IMR-90 (cell line): ENCODE measurements at regions not wholly inside any gene's neighbourhood (a gene's known extent, or its start where the extent isn't known, plus 50 kb on each side); places are given as distances from the start of the nearest gene placed in this dataset.

Experiments
- ATAC-seq: fragments of 200-7000 bp; cut with Tn5 transposase; 2 replicates; pipeline ENCODE4 v1.9.1; 2020; ENCODE audit warnings: low read depth, mild to moderate bottlenecking, moderate library complexity
- BruUV-seq: library from RNA; stranded (reverse); fragments of 400-500 nt; replicated peaks from 2 replicates; lab custom pipeline; 2021; lab: Mats Ljungman, UMichigan
- CTCF ChIA-PET: fragments of 300-600 bp; formaldehyde crosslinking; extraction: SDS; loops from one replicate; lab custom pipeline; 2021; ENCODE audit warnings: antibody characterized with exemption; lab: Yijun Ruan, JAX
- POLR2A ChIA-PET: fragments of 300-600 bp; sonication (Branson Sonifier 250); formaldehyde crosslinking; loops from one replicate; lab custom pipeline; 2022; ENCODE audit warnings: antibody characterized with exemption; ENCODE audit not compliant: unreplicated experiment; lab: Charles Lee
- DNase-seq: peaks from one replicate; pipeline ENCODE4 v3.0.0; 2013
- H2AFZ ChIP-seq: replicated peaks from 2 replicates; pipeline ENCODE3; 2013; ENCODE audit warnings: low read length, mild to moderate bottlenecking; ENCODE audit not compliant: poor library complexity
- H2AK5ac ChIP-seq: 2 replicates; pipeline ENCODE4 v1.6.1; 2013; ENCODE audit warnings: low read depth, low read length, inconsistent platforms
- H2AK9ac ChIP-seq: replicated peaks from 2 replicates; pipeline ENCODE3; 2013; ENCODE audit warnings: mild to moderate bottlenecking, low read depth, low read length, moderate library complexity; ENCODE audit not compliant: poor library complexity
- H2BK120ac ChIP-seq: 2 replicates; pipeline ENCODE4 v1.6.1; 2013; ENCODE audit warnings: low read depth, low read length, inconsistent platforms
- H2BK15ac ChIP-seq: 3 replicates; pipeline ENCODE4 v1.6.1; 2013; ENCODE audit warnings: low read depth, low read length, inconsistent platforms
- H2BK20ac ChIP-seq: 2 replicates; pipeline ENCODE4 v1.6.1; 2013; ENCODE audit warnings: low read depth, mild to moderate bottlenecking, inconsistent platforms, low read length, moderate library complexity
- H2BK5ac ChIP-seq: 2 replicates; pipeline ENCODE4 v1.6.1; 2013; ENCODE audit warnings: mild to moderate bottlenecking, low read depth, low read length, inconsistent platforms; ENCODE audit not compliant: poor library complexity, severe bottlenecking
- H3K14ac ChIP-seq: replicated peaks from 2 replicates; pipeline ENCODE4 v1.6.1; 2013; ENCODE audit warnings: low read depth, low read length, inconsistent platforms
- H3K18ac ChIP-seq: 2 replicates; pipeline ENCODE4 v1.6.1; 2013; ENCODE audit warnings: low read depth, low read length, control low read depth
- H3K23ac ChIP-seq: 2 replicates; pipeline ENCODE4 v1.6.1; 2013; ENCODE audit warnings: low read depth, low read length, inconsistent platforms
- H3K27ac ChIP-seq: 2 replicates; pipeline ENCODE4 v1.5.1; 2013; ENCODE audit warnings: mild to moderate bottlenecking, control low read depth, low read length; ENCODE audit not compliant: insufficient read depth
- H3K27me3 ChIP-seq: 2 replicates; pipeline ENCODE4 v1.6.1; 2013; ENCODE audit warnings: low read length; ENCODE audit not compliant: control insufficient read depth, insufficient read depth
- H3K36me3 ChIP-seq: 2 replicates; pipeline ENCODE4 v1.6.1; 2013; ENCODE audit warnings: low read length, mixed read lengths; ENCODE audit not compliant: control insufficient read depth, insufficient read depth
- H3K4ac ChIP-seq: 2 replicates; pipeline ENCODE4 v1.6.1; 2013; ENCODE audit warnings: low read depth, low read length, inconsistent platforms
- H3K4me1 ChIP-seq: 2 replicates; pipeline ENCODE4 v1.6.1; 2013; ENCODE audit warnings: low read length, mixed read lengths; ENCODE audit not compliant: control insufficient read depth, insufficient read depth
- H3K4me2 ChIP-seq: 2 replicates; pipeline ENCODE4 v1.6.1; 2013; ENCODE audit warnings: low read depth, mild to moderate bottlenecking, control low read depth, low read length, moderate library complexity
- H3K4me3 ChIP-seq: 2 replicates; pipeline ENCODE4 v1.5.1; 2013; ENCODE audit warnings: low read depth, mild to moderate bottlenecking, control low read depth, low read length, moderate library complexity; ENCODE audit not compliant: insufficient read depth
- H3K56ac ChIP-seq: 2 replicates; pipeline ENCODE4 v1.6.1; 2013; ENCODE audit warnings: low read length, inconsistent platforms; ENCODE audit not compliant: insufficient read depth; ENCODE audit errors: extremely low read depth
- H3K79me1 ChIP-seq, 2 experiments: 2 replicates each; pipeline ENCODE4 v1.6.1; 2013; ENCODE audit warnings: low read length in 2 of 2, inconsistent platforms in 1 of 2, low read depth in 1 of 2
- H3K9ac ChIP-seq: 2 replicates; pipeline ENCODE4 v1.6.1; 2013; ENCODE audit warnings: low read depth, low read length, control low read depth
- H3K9me1 ChIP-seq: 2 replicates; pipeline ENCODE4 v1.6.1; 2013; ENCODE audit warnings: low read length, inconsistent platforms; ENCODE audit not compliant: insufficient read depth
- H3K9me3 ChIP-seq: 2 replicates; pipeline ENCODE4 v1.6.1; 2013; ENCODE audit warnings: low read length; ENCODE audit not compliant: control insufficient read depth, insufficient read depth
- H4K20me1 ChIP-seq: 2 replicates; pipeline ENCODE4 v1.6.1; 2013; ENCODE audit warnings: low read length, inconsistent platforms; ENCODE audit not compliant: insufficient read depth
- H4K5ac ChIP-seq: 2 replicates; pipeline ENCODE4 v1.6.1; 2013; ENCODE audit warnings: mild to moderate bottlenecking, low read depth, low read length, control low read depth
- H4K8ac ChIP-seq, 2 experiments: 2 replicates each; pipeline ENCODE4 v1.6.1; 2013; ENCODE audit warnings: low read depth in 2 of 2, low read length in 2 of 2, control low read depth in 1 of 2, inconsistent platforms in 1 of 2
- H4K91ac ChIP-seq: 2 replicates; pipeline ENCODE4 v1.6.1; 2013; ENCODE audit warnings: low read depth, low read length, inconsistent platforms; ENCODE audit not compliant: insufficient read depth
- BHLHE40 ChIP-seq: fragments of 150-350 bp; IDR thresholded peaks from 2 replicates; pipeline ENCODE4 v1.6.1; 2016; ENCODE audit warnings: mild to moderate bottlenecking, low read depth, low read length
- CEBPB ChIP-seq: IDR thresholded peaks from 2 replicates; pipeline ENCODE4 v1.6.1; 2012; ENCODE audit warnings: low read depth, low read length, improper control_type of control experiment
- CHD1 ChIP-seq: IDR thresholded peaks from 2 replicates; pipeline ENCODE4 v1.6.1; 2012; ENCODE audit warnings: low read depth, low read length, improper control_type of control experiment
- FOS ChIP-seq: fragments of 150-350 bp; IDR thresholded peaks from 2 replicates; pipeline ENCODE4 v1.6.1; 2016; ENCODE audit warnings: low read depth, low read length
- MAFK ChIP-seq: IDR thresholded peaks from 2 replicates; pipeline ENCODE4 v1.6.1; 2012; ENCODE audit warnings: low read depth, low read length, improper control_type of control experiment
- MAZ ChIP-seq: IDR thresholded peaks from 2 replicates; pipeline ENCODE4 v1.6.1; 2012; ENCODE audit warnings: low read depth, mild to moderate bottlenecking, low read length, improper control_type of control experiment, moderate library complexity, borderline replicate concordance
- MXI1 ChIP-seq: IDR thresholded peaks from 2 replicates; pipeline ENCODE4 v1.6.1; 2012; ENCODE audit warnings: low read depth, mild to moderate bottlenecking, low read length, moderate library complexity, borderline replicate concordance
- NFE2L2 ChIP-seq: fragments of 150-350 bp; IDR thresholded peaks from 2 replicates; pipeline ENCODE4 v1.6.1; 2016; ENCODE audit warnings: low read depth, mild to moderate bottlenecking, low read length
- POLR2A ChIP-seq: IDR thresholded peaks from 2 replicates; pipeline ENCODE4 v1.6.1; 2012; ENCODE audit warnings: mild to moderate bottlenecking, low read depth, low read length
- RAD21 ChIP-seq: IDR thresholded peaks from 2 replicates; pipeline ENCODE4 v1.6.1; 2012; ENCODE audit warnings: low read length, improper control_type of control experiment
- RCOR1 ChIP-seq: IDR thresholded peaks from 2 replicates; pipeline ENCODE4 v1.6.1; 2012; ENCODE audit warnings: mild to moderate bottlenecking, low read length, improper control_type of control experiment; ENCODE audit not compliant: insufficient replicate concordance
- RFX5 ChIP-seq: IDR thresholded peaks from 2 replicates; pipeline ENCODE4 v1.8.0; 2012; ENCODE audit warnings: low read depth, mild to moderate bottlenecking, low read length, moderate library complexity
- SMC3 ChIP-seq: fragments of 150-350 bp; IDR thresholded peaks from 2 replicates; pipeline ENCODE4 v1.6.1; 2016; ENCODE audit warnings: low read depth, mild to moderate bottlenecking, antibody characterized with exemption, low read length, moderate library complexity
- WGBS, 2 experiments: methylation state at CpG; one replicate each; pipeline versions ENCODE4 v1.1.5 to v1.1.7; 2013; ENCODE audit warnings: missing lambda C conversion rate in 2 of 2; ENCODE audit not compliant: insufficient read length in 1 of 2; ENCODE audit errors: extremely low coverage in 2 of 2; 5-methylcytosine and 5-hydroxymethylcytosine counted together
- dilution Hi-C: fragments of 300-500 bp; cut with HindIII; formaldehyde crosslinking; loops from one replicate; pipeline ENCODE4 v1.14.3; 2018; ENCODE audit warnings: low sequenced_read_pairs; ENCODE audit not compliant: unreplicated experiment
- in situ Hi-C: fragments of 300-500 bp; cut with MboI; formaldehyde crosslinking; loops from 3 replicates; pipeline ENCODE4 v1.14.3; 2019; ENCODE audit warnings: low sequenced_read_pairs, inconsistent platforms, mixed read lengths
- intact Hi-C: fragments of 100-400 bp; cut with micrococcal nuclease; formaldehyde crosslinking; loops from 2 replicates; pipeline ENCODE4 v1.10.0; 2022
- TF ChIP-seq, protein P1 (sequence below): fragments of 150-350 bp; IDR thresholded peaks from 2 replicates; pipeline ENCODE4 v1.6.1; 2017; ENCODE audit warnings: mild to moderate bottlenecking, antibody characterized with exemption, low read length, low read depth
- TF ChIP-seq, protein P2 (sequence below): fragments of 150-350 bp; IDR thresholded peaks from 2 replicates; pipeline ENCODE4 v1.6.1; 2016; ENCODE audit warnings: low read depth, mild to moderate bottlenecking, low read length, moderate library complexity, borderline replicate concordance
- TF ChIP-seq, protein P3 (sequence below): conservative IDR thresholded peaks from 2 replicates; pipeline ENCODE4 v1.5.1; 2012; ENCODE audit warnings: mild to moderate bottlenecking, low read depth, low read length, improper control_type of control experiment

DNA sequence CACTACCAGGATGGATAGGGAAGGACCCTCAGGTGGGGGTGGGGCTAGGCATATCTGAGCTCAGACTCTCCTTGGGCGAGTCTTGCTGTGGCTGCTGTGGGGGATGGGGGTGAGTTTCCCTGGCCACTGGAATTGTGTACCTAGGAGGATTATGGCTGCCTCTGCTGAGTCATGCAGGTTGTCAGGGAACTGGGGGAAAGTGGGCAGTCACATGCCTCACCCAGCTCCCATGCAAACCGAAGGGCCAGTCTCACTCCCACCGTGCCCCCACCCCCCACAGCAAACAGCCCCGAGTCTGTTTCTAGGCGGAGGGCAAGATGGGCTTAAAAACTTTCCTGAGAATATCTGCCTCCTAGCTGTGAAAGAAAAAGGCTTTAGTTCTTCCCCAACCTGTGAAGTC lies 210.3 kb upstream of the FERMT1 start:
- BruUV-seq = no TSS peak

More for the DNA sequence above, 210.3 kb upstream of the FERMT1 start:
- Histone ChIP-seq H3K4ac (no peak overlapping the region), H3K56ac (no peak overlapping the region), H3K18ac (no peak overlapping the region), H2AFZ (no peak overlapping the region), H3K79me1 (no peaks in the 10 kb centered on the region), H3K4me3 (no peak overlapping the region), H2BK120ac (no peak overlapping the region), H2BK20ac (no peak overlapping the region), H4K20me1 (no peaks in the 10 kb centered on the region), H4K91ac (no peak overlapping the region), H2BK15ac (no peak overlapping the region), H3K36me3 (no peaks in the 10 kb centered on the region), H3K27me3 (no peaks in the 10 kb centered on the region), H3K27ac (no peak overlapping the region), H2AK9ac (no peak overlapping the region), H3K9me1 (no peaks in the 10 kb centered on the region), H3K4me2 (no peak overlapping the region), H2BK5ac (no peak overlapping the region), H3K23ac (no peak overlapping the region), H3K14ac (no peak overlapping the region), H4K8ac (no peak overlapping the region), H2AK5ac (no peak overlapping the region), H3K9me3 (no peaks in the 10 kb centered on the region), H3K4me1 (no peaks in the 10 kb centered on the region), H3K9ac (no peak overlapping the region), H4K5ac (no peak overlapping the region)
- ATAC-seq = no peak
- dilution Hi-C loops = no loop called here
- TF ChIP-seq MAFK = no peak
- no peak for TF ChIP-seq RAD21
- TF ChIP-seq RCOR1 = no peak
- no peak for TF ChIP-seq POLR2A
- no peak for TF ChIP-seq RFX5
- TF ChIP-seq MXI1 = no peak
- TF ChIP-seq, protein P1, sequence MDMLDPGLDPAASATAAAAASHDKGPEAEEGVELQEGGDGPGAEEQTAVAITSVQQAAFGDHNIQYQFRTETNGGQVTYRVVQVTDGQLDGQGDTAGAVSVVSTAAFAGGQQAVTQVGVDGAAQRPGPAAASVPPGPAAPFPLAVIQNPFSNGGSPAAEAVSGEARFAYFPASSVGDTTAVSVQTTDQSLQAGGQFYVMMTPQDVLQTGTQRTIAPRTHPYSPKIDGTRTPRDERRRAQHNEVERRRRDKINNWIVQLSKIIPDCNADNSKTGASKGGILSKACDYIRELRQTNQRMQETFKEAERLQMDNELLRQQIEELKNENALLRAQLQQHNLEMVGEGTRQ = no peak
- no peak for TF ChIP-seq CEBPB
- TF ChIP-seq, protein P2, sequence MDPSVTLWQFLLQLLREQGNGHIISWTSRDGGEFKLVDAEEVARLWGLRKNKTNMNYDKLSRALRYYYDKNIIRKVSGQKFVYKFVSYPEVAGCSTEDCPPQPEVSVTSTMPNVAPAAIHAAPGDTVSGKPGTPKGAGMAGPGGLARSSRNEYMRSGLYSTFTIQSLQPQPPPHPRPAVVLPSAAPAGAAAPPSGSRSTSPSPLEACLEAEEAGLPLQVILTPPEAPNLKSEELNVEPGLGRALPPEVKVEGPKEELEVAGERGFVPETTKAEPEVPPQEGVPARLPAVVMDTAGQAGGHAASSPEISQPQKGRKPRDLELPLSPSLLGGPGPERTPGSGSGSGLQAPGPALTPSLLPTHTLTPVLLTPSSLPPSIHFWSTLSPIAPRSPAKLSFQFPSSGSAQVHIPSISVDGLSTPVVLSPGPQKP = no peak
- TF ChIP-seq, protein P3, sequence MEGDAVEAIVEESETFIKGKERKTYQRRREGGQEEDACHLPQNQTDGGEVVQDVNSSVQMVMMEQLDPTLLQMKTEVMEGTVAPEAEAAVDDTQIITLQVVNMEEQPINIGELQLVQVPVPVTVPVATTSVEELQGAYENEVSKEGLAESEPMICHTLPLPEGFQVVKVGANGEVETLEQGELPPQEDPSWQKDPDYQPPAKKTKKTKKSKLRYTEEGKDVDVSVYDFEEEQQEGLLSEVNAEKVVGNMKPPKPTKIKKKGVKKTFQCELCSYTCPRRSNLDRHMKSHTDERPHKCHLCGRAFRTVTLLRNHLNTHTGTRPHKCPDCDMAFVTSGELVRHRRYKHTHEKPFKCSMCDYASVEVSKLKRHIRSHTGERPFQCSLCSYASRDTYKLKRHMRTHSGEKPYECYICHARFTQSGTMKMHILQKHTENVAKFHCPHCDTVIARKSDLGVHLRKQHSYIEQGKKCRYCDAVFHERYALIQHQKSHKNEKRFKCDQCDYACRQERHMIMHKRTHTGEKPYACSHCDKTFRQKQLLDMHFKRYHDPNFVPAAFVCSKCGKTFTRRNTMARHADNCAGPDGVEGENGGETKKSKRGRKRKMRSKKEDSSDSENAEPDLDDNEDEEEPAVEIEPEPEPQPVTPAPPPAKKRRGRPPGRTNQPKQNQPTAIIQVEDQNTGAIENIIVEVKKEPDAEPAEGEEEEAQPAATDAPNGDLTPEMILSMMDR = no peak
- no peak for TF ChIP-seq CHD1
- no peak for TF ChIP-seq FOS
- no peak for TF ChIP-seq MAZ
- no peak for TF ChIP-seq BHLHE40
- TF ChIP-seq NFE2L2 = no peak
- no peak for TF ChIP-seq SMC3
- CTCF ChIA-PET = no interaction called here
- intact Hi-C loops = no loop called here
- DNase-seq = no peak
- WGBS, 2 experiments = no CpG with 5 or more reads among the region's 5 CpGs
- in situ Hi-C loops = no loop called here
- POLR2A ChIA-PET = no interaction called here
